CMK (cell line): ENCODE measurements at regions not wholly inside any gene's neighbourhood (a gene's known extent, or its start where the extent isn't known, plus 50 kb on each side); places are given as distances from the start of the nearest gene placed in this dataset.
"Not testable (repeated sequence)": the region's sequence is repeated elsewhere in the genome, so short reads cannot be mapped to it uniquely, and the experiment has no call there.

Experiments
- DNase-seq: peaks from one replicate; pipeline ENCODE4 v3.0.0-alpha.2; 2010; ENCODE audit warnings: low read depth

DNA sequence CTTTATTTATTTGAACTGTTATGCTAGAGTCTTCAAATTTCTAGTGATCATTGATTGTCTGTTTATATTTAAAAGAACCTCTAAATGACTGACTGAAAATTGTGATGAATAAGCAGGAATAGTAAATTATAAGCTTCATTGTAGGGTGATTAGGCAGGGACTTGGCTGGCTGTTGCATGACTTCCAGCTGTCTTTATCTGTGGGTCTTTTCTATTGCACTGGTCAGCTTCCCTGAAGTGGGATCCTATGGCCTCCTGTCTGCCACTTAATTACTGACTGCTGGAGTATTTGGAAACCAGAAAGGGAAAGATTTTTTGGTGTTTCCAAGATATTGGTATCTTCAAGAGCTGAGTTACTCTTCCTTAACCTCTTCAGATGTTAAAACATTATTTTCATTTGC lies 123.0 kb upstream of the CCNH start:
- no peak for DNase-seq

DNA sequence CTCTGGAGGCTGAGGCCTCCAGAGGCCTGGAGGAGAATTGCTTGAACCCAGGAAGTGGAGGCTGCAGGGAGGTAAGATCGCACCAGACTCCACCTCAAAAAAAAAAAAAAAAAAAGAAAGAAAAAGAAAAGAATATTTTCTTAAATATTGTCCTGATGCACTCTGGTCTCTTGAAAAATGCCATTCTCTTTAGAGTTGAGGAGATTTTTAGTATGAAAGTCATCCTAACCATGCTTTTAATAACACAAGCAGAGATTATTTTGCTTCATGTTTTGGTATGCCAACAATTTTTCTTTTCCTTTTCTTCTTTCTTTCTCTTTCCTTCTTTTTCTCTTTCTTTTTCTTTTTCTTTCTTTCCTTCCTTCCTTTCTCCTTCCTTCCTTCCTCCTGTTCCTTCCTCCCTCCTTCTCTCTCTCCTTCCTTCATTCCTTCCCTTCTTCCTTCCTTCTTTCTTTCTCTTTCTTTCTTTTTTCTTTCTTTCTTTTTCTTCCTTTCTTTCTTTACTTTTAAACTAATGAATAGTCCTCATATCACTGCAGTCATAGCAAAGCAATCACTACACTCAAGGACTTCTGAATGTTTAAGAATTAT lies 116.9 kb upstream of the CCNH start:
- no peak for DNase-seq

DNA sequence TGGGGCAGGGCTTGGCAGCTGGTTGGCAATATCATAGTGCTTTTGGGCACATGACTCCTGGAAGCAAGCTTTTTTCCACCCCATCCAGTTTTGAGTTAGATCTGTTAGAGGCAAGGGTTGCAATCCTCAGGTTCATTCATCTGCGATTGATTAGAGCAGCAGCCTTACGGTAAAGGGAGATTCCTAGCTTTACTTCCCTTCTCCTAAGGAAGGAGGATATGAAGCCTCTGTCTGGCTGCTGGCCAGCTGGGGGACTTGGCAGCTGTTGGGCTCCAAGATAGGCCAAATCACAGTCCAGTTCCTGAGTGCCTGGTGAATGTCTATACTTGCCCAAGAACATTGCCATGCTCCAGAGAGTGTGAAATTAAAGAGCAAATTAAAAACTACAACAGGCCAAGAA lies 113.4 kb upstream of the CCNH start:
- no peak for DNase-seq

DNA sequence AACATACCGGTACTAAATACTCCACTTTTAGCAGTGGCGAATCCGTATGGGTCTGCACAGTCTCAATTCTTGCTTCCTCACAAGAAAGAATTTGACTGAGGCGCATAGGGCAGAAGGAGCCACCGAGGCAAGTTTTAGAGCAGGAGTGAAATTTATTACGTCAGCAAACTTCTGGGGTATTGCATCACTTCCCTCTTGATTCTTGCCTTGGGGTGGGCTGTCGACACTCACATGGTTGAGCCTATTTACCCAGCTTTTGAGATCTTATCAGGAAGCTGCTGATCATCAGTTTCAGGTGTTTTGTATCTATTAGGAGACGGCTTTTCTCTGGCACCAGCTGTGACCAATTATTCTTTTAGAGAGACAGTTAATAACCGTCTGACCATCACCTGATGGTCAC lies 111.5 kb upstream of the CCNH start:
- DNase-seq, result no peak

DNA sequence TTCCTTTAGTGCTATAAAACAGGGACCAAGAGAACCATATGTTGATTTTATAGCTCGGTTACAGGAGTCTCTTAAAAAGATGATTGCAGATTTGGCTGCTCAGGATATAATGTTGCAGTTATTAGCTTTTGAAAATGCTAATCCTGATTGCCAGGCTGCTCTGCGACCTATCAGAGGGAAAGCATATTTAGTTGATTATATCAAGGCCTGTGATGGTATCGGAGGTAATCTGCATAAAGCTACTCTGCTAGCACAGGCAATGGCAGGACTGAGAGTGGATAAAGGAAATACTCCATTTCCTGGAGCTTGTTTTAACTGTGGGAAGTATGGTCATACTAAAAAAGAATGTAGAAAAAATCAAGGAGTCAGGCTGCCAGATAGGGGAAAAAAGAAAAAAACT lies 99.0 kb upstream of the CCNH start:
- DNase-seq, result not testable (repeated sequence)

DNA sequence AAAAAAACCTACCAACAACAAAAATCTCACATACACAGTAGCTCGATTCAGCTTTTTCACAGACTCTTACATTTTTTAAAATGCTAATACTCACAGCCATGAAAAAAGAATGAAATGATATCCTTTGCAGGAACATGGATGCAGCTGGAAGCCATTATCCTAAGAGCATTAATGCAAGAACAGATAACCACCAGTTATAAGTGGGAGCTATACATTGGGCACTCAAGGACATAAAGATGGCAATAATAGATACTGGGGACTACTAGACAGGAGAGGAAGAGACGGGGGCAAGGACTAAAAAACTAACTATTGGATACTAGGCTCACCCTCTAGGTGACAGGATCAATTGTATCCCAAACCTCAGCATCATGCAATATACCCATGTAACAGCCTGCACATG lies 90.3 kb upstream of the CCNH start:
- DNase-seq, result no peak

DNA sequence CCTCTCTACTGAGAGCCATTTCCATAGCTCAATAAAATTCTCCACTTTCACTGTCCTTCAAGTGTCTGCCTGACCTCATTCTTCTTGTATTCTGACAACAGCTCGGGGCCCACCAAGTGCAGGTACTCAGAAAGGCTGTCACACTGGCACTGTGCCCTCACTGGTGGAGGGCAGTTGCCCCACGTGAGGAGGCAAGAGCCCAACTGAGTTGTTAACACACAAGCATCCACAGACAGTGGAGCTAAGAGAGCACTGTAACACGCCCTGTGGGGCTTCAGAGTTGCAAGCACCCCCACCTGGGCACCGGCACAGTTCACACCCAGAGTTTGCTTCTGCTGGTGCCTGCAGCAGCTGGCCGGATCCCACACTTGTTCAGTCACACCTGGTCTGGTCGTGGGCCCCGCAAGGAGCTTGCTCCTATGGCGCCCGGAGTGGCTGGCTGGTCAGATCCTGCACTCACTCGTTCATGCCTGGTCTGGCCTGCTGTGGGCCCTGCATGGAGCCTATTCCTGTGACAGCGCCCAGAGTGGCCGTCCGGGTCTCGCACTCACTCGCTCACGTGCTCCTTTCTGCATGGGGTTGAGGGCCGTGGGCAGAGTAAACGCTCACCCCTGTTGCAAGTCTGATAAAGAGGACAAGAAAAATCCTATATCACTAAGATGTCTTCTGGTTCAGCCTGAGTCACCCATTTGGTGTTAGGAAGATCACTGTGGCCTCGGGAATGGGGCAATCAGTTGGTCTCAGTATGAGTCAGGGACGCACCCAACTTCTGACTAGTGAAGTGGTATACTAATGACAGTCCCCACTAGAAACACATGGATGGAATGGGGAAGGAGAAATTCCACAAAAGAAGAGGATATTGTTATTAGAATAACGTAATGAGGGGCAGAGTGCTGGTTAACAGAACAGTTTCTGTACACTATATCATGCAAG lies 87.0 kb upstream of the CCNH start:
- DNase-seq, result no peak
